GM06990 (cell line): ENCODE measurements at regions not wholly inside any gene's neighbourhood (a gene's known extent, or its start where the extent isn't known, plus 50 kb on each side); places are given as distances from the start of the nearest gene placed in this dataset.

ENCODE experiments used
- DNase-seq: peaks from one replicate; pipeline ENCODE4 v3.0.0-alpha.2; 2011; ENCODE audit not compliant: insufficient read length; ENCODE audit errors: extremely low read depth
- H3K27me3 ChIP-seq: replicated peaks from 2 replicates; pipeline ENCODE4 v1.6.0; 2011; ENCODE audit warnings: low read length; ENCODE audit not compliant: control insufficient read depth, insufficient read depth
- H3K36me3 ChIP-seq: 2 replicates; pipeline ENCODE4 v1.5.1; 2011; ENCODE audit warnings: low read length; ENCODE audit not compliant: control insufficient read depth, insufficient read depth
- H3K4me3 ChIP-seq: replicated peaks from 2 replicates; pipeline ENCODE4 v1.5.1; 2011; ENCODE audit warnings: low read depth, mild to moderate bottlenecking, control low read depth, low read length
- TF ChIP-seq, protein P1 (sequence below): IDR thresholded peaks from 2 replicates; pipeline ENCODE4 v1.5.1; 2011; ENCODE audit warnings: low read length, control low read depth, mild to moderate bottlenecking, inconsistent platforms; ENCODE audit not compliant: insufficient read depth, poor library complexity, severe bottlenecking

DNA sequence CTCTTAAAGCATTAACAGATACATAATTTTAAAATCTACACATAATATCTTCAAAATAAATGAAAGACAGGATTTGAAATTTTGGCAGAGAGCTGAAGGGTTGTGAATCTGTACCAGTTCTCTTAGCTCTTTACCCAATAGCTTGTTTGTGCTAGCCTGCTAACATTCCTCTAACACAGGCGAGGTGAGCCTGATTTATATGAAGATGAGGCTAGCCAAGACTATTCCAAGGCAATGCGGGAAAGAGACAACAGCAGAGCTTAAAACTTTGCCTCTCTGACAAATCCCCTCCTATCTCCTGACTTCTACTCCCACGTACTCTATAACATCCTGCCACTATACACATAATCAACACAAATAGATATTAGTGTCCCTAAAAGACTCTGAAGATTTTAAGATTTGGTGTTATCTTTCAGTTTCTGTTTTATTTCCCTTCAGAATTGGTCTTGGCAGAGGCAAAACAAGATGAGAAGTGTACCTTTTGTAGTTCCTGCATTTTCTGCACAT is 745.6 kb upstream of the ZNF608 start:
- no peaks in the 10 kb centered on the region for H3K36me3 ChIP-seq
- no peak overlapping the region for H3K4me3 ChIP-seq
- TF ChIP-seq, protein P1, sequence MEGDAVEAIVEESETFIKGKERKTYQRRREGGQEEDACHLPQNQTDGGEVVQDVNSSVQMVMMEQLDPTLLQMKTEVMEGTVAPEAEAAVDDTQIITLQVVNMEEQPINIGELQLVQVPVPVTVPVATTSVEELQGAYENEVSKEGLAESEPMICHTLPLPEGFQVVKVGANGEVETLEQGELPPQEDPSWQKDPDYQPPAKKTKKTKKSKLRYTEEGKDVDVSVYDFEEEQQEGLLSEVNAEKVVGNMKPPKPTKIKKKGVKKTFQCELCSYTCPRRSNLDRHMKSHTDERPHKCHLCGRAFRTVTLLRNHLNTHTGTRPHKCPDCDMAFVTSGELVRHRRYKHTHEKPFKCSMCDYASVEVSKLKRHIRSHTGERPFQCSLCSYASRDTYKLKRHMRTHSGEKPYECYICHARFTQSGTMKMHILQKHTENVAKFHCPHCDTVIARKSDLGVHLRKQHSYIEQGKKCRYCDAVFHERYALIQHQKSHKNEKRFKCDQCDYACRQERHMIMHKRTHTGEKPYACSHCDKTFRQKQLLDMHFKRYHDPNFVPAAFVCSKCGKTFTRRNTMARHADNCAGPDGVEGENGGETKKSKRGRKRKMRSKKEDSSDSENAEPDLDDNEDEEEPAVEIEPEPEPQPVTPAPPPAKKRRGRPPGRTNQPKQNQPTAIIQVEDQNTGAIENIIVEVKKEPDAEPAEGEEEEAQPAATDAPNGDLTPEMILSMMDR = no peak
- no peak for DNase-seq
- H3K27me3 ChIP-seq = no peaks in the 10 kb centered on the region

DNA sequence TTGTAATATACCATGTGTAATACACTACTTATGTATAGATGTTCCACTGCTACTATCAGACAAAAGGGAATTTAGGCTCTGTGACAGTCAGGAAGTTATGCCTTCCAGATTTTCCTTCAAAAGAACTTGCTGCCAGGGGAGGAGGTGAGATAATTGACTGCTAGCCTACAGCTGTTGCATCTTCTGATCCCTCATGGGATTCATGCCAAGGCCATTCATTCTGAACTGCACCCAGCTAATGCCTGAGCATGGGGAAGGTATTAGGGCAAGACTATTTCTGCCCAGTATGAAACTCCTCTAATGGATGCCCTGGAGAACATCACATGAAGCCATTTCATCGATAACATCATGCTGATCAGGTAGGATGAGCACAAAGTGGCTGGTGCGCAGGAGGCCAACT is 746.5 kb upstream of the ZNF608 start:
- Histone ChIP-seq H3K36me3 (no peaks in the 10 kb centered on the region), H3K4me3 (no peak overlapping the region), H3K27me3 (no peaks in the 10 kb centered on the region)
- TF ChIP-seq, protein P1 = no peak
- no peak for DNase-seq

DNA sequence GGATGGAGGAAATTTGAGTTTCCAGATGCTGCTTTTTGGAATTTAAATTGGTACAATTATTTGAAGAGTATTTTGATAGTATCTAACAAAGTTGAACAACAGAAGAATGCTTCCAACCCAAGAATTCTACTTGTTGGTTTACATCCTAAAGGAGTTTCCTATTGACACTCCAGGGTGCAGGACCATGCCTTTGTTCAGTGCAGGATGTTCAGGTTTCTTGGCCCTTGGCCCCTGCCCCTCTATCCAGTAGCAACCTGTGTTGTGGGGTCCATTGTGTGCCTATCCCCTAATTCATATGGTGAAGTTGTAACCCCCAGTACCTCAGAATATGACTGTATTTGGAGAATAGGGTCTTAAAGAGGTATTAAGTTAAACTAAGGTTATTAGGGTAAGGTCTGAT is 750.0 kb upstream of the ZNF608 start:
- no peak overlapping the region for H3K4me3 ChIP-seq
- TF ChIP-seq, protein P1 = no peak
- no peaks in the 10 kb centered on the region for H3K27me3 ChIP-seq
- no peaks in the 10 kb centered on the region for H3K36me3 ChIP-seq
- DNase-seq = no peak

DNA sequence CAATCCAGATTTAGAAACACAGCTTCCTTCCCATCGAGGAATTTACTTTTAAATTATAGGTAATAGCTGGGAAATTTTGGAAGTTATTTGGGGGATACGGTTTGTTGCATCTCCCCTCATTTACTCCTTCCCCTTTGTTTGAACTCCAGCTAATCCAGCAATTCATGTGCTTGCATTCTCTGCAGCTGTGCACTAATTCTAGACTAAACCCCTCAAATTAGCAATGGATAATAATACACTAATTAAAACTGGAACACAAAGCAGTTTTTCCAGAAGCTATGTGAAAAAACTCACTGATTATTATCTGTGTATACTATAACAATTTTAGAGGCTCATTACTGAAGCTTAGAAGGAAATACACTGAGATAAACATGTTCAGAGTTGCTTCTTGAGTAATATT is 751.2 kb upstream of the ZNF608 start:
- no peak for DNase-seq
- Histone ChIP-seq H3K4me3 (no peak overlapping the region), H3K36me3 (no peaks in the 10 kb centered on the region), H3K27me3 (no peaks in the 10 kb centered on the region)
- TF ChIP-seq, protein P1 = no peak

DNA sequence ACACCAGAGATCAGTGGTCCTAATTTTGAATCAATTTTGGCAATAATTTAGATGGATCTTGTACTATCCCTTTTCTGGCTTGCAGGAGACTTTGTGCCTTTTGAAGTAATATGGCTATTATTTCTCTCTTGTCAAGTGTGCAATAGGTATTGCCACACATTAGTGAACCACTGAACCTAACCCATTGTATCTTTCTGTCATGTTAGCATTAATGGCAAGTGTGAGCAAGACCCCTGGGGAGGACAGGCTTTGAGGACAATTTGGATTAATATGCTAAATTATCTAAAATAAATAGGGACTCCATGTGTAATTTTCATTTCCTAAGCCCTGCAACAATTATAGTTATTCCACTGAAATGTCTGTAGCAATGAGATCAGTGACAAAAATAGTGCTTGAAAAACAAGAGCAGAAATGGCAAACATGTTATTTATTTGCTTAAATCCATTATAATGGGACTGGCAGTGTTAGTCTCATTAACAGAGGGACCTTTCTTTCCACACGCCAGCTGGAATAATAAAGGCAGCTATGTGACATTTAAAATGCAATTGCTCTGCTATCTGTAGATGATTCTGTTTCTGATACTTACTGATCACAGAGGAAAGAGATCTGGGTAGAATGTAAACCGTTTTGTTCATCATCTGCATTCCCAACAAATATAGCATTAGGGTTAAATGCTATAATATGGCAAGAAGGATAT is 753.3 kb upstream of the ZNF608 start:
- TF ChIP-seq, protein P1 = no peak
- no peak overlapping the region for H3K4me3 ChIP-seq
- H3K36me3 ChIP-seq = no peaks in the 10 kb centered on the region
- no peak for DNase-seq
- H3K27me3 ChIP-seq = no peaks in the 10 kb centered on the region

DNA sequence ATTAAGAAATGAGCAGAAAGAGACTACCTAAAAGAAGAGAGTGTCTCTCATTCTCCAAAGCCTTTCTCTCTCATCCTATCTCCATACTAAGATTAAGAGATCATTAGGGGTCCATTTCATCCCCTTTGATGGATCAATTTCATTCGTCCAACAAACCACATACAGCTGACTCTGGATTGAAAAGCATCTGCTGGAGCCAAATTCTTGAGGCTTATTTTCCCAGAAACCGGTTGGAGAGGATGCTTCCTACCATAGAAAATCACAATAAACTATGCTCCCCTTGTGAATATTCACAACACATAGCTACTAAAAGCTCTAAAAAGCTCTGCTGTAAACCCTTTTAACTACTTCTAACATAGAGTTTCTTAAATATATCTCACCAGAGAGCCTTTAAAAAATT is 755.0 kb upstream of the ZNF608 start:
- TF ChIP-seq, protein P1 = no peak
- DNase-seq = no peak
- no peaks in the 10 kb centered on the region for H3K27me3 ChIP-seq
- H3K36me3 ChIP-seq = no peaks in the 10 kb centered on the region
- no peak overlapping the region for H3K4me3 ChIP-seq
